Loucy (cell line): ENCODE measurements at regions not wholly inside any gene's neighbourhood (a gene's known extent, or its start where the extent isn't known, plus 50 kb on each side); places are given as distances from the start of the nearest gene placed in this dataset.

Experiments
- CTCF ChIP-seq: fragments of 200-600 bp; sonication (generic); conservative IDR thresholded peaks from 2 replicates; pipeline ENCODE4 v1.5.1; 2014; ENCODE audit warnings: mild to moderate bottlenecking, antibody characterized with exemption, low read length
- EZH2phosphoT487 ChIP-seq: fragments of 200-600 bp; IDR thresholded peaks from 2 replicates; pipeline ENCODE4 v1.6.1; 2018; ENCODE audit warnings: antibody characterized with exemption, mild to moderate bottlenecking, moderate library complexity, borderline replicate concordance

- TF ChIP-seq CTCF (no peak), EZH2phosphoT487 (no peak)
These were observed 622.3 kb upstream of the CADM1 start for GRCh38 chr11:116126562-116126961.
